Activated CD8-positive, alpha-beta memory T cell treated with anti-CD3 and anti-CD28 coated beads, Interleukin-2, amount 10 ng/mL, durations not matched to agents 7 days and 5 days (primary cell): ENCODE measurements at regions not wholly inside any gene's neighbourhood (a gene's known extent, or its start where the extent isn't known, plus 50 kb on each side); places are given as distances from the start of the nearest gene placed in this dataset.
"Not testable (repeated sequence)": the region's sequence is repeated elsewhere in the genome, so short reads cannot be mapped to it uniquely, and the experiment has no call there.

ENCODE experiments used
- ATAC-seq: fragments of 150-1000 bp; cut with Tn5 transposase; one replicate; pipeline ENCODE4 v1.10.0; 2021; ENCODE audit warnings: moderate library complexity
- CTCF ChIA-PET: fragments of 350-600 bp; sonication (Branson Sonifier 250); formaldehyde crosslinking; loops from one replicate; lab custom pipeline; 2021; ENCODE audit warnings: antibody characterized with exemption; lab: Charles Lee
- DNase-seq: peaks from one replicate; pipeline ENCODE4 v3.0.0-alpha.2; 2020
- H3K27ac Mint-ChIP-seq: one replicate; pipeline ENCODE4 v1.8.0; 2021; ENCODE audit warnings: mild to moderate bottlenecking, mixed read lengths
- H3K27me3 Mint-ChIP-seq: one replicate; pipeline ENCODE4 v1.8.0; 2021; ENCODE audit warnings: mixed read lengths
- H3K36me3 Mint-ChIP-seq: one replicate; pipeline ENCODE4 v1.8.0; 2021; ENCODE audit warnings: mild to moderate bottlenecking, mixed read lengths
- H3K4me1 Mint-ChIP-seq: one replicate; pipeline ENCODE4 v1.8.0; 2021; ENCODE audit warnings: mixed read lengths
- H3K4me3 Mint-ChIP-seq: one replicate; pipeline ENCODE4 v1.8.0; 2021; ENCODE audit warnings: mild to moderate bottlenecking, moderate library complexity, mixed read lengths
- H3K9me3 Mint-ChIP-seq: one replicate; pipeline ENCODE4 v1.8.0; 2022; ENCODE audit warnings: low read depth, mixed read lengths

DNA sequence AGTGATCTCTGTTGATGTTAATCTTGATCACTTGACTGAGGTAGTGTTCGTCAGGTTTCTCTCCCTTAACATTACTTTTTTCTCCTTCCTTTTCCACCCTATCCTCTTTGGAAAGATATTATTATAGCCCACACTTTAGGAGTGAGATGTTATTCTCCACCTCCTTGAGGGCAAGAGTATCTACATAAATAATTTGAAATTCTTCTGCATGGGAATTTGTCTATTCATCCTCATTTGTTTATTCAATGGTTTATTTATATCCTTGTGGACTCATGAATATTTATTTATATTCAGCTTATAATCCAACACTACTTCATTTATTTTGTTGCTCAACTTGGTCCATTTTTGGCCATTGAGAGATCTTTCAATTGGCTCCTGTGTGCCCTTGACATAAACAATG is 750.4 kb downstream of the EPHA4 start:
- Mint-ChIP-seq H3K4me3 (no peak overlapping the region), H3K27me3 (no peaks in the 10 kb centered on the region), H3K27ac (no peak overlapping the region), H3K36me3 (no peaks in the 10 kb centered on the region), H3K4me1 (no peaks in the 10 kb centered on the region), H3K9me3 (no peaks in the 10 kb centered on the region)
- CTCF ChIA-PET: no interaction called here
- DNase-seq (no peak), ATAC-seq (no peak)

- H3K9me3 Mint-ChIP-seq, H3K27ac Mint-ChIP-seq, H3K4me3 Mint-ChIP-seq, DNase-seq, H3K4me1 Mint-ChIP-seq, H3K27me3 Mint-ChIP-seq, ATAC-seq, CTCF ChIA-PET, H3K36me3 Mint-ChIP-seq: not testable (repeated sequence)
Measured at GRCh38 chr2:220823590-220823989, 748.5 kb downstream of the EPHA4 start.

GRCh38 chr2:220833446-220833845 is 738.7 kb downstream of the EPHA4 start:
- H3K4me3 Mint-ChIP-seq: no peak overlapping the region
- H3K9me3 Mint-ChIP-seq: no peaks in the 10 kb centered on the region
- H3K4me1 Mint-ChIP-seq: no peaks in the 10 kb centered on the region
- DNase-seq (no peak), ATAC-seq (no peak)
- H3K27me3 Mint-ChIP-seq: no peaks in the 10 kb centered on the region
- H3K36me3 Mint-ChIP-seq: no peaks in the 10 kb centered on the region
- no peak overlapping the region for H3K27ac Mint-ChIP-seq
- CTCF ChIA-PET: no interaction called here

GRCh38 chr2:220835583-220835982 is 736.5 kb downstream of the EPHA4 start:
- ATAC-seq (no peak), DNase-seq (no peak)
- no peaks in the 10 kb centered on the region for H3K4me1 Mint-ChIP-seq
- no peak overlapping the region for H3K4me3 Mint-ChIP-seq
- CTCF ChIA-PET: no interaction called here
- no peaks in the 10 kb centered on the region for H3K36me3 Mint-ChIP-seq
- H3K27me3 Mint-ChIP-seq: no peaks in the 10 kb centered on the region
- H3K9me3 Mint-ChIP-seq: no peaks in the 10 kb centered on the region
- H3K27ac Mint-ChIP-seq: no peak overlapping the region

GRCh38 chr2:220837226-220837625 is 734.9 kb downstream of the EPHA4 start:
- Mint-ChIP-seq H3K9me3 (no peaks in the 10 kb centered on the region), H3K4me3 (no peak overlapping the region), H3K4me1 (no peaks in the 10 kb centered on the region), H3K27me3 (no peaks in the 10 kb centered on the region), H3K36me3 (no peaks in the 10 kb centered on the region), H3K27ac (no peak overlapping the region)
- no peak for ATAC-seq
- DNase-seq: no peak
- CTCF ChIA-PET: no interaction called here

- no peak for DNase-seq
- no peaks in the 10 kb centered on the region for H3K27me3 Mint-ChIP-seq
- no peak overlapping the region for H3K27ac Mint-ChIP-seq
- H3K4me3 Mint-ChIP-seq: no peak overlapping the region
- no peaks in the 10 kb centered on the region for H3K9me3 Mint-ChIP-seq
- no peaks in the 10 kb centered on the region for H3K4me1 Mint-ChIP-seq
- no peaks in the 10 kb centered on the region for H3K36me3 Mint-ChIP-seq
- CTCF ChIA-PET: no interaction called here
- ATAC-seq: no peak
Measured at GRCh38 chr2:220842901-220843665, 729.0 kb downstream of the EPHA4 start.

DNA sequence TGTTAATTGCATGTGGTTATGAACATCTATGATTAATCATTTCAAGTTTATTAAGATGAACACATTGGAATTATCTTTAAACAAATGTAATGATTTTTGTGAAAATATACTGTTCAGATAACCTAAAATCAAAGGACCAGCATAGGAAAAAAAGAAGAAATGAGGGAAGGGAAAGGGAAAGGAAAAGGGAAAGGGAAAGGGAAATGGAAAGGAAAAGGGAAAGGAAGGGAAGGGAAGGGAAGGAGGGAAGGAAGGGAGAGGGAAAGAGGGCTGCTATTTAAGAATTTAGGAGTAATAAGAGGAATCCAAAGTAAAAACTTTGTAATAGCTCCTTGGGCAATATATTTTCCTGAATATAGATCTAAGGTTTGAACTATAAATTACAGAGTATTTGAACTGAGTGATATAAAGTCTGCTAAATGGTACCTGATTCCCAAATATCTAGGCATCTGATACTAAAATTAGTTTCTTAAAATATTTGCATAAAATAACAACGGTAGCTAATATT is 726.3 kb downstream of the EPHA4 start:
- Mint-ChIP-seq H3K4me3 (no peak overlapping the region), H3K27me3 (no peaks in the 10 kb centered on the region), H3K4me1 (no peaks in the 10 kb centered on the region), H3K9me3 (no peaks in the 10 kb centered on the region), H3K36me3 (no peaks in the 10 kb centered on the region), H3K27ac (no peak overlapping the region)
- no peak for DNase-seq
- CTCF ChIA-PET: no interaction called here
- no peak for ATAC-seq

DNA sequence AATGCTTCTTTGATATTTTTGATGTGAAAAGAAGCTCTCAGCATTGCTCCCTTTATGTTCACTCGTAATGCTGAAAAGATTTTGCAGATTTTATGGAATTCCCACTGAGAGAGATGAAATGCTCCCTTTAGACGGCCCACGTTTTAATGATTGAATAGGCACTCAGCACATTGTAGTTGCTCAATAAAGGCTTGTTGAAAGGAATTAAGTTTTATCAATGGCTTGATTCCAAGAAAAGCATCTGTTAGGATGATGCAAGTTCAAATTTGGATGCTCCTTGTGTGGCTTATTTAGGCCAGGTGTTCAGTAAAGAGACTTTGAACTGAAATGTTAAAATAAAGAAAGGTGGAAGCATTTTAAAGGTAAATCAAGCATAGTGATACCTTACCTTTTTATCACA is 725.1 kb downstream of the EPHA4 start:
- DNase-seq: no peak
- H3K4me3 Mint-ChIP-seq: no peak overlapping the region
- CTCF ChIA-PET: no interaction called here
- no peaks in the 10 kb centered on the region for H3K9me3 Mint-ChIP-seq
- no peaks in the 10 kb centered on the region for H3K27me3 Mint-ChIP-seq
- no peak for ATAC-seq
- H3K27ac Mint-ChIP-seq: no peak overlapping the region
- H3K36me3 Mint-ChIP-seq: no peaks in the 10 kb centered on the region
- H3K4me1 Mint-ChIP-seq: no peaks in the 10 kb centered on the region

GRCh38 chr2:220847589-220847988 is 724.5 kb downstream of the EPHA4 start:
- no peaks in the 10 kb centered on the region for H3K9me3 Mint-ChIP-seq
- no peaks in the 10 kb centered on the region for H3K27me3 Mint-ChIP-seq
- no peaks in the 10 kb centered on the region for H3K36me3 Mint-ChIP-seq
- H3K27ac Mint-ChIP-seq: no peak overlapping the region
- H3K4me1 Mint-ChIP-seq: no peaks in the 10 kb centered on the region
- no peak for ATAC-seq
- CTCF ChIA-PET: no interaction called here
- DNase-seq: no peak
- H3K4me3 Mint-ChIP-seq: no peak overlapping the region

DNA sequence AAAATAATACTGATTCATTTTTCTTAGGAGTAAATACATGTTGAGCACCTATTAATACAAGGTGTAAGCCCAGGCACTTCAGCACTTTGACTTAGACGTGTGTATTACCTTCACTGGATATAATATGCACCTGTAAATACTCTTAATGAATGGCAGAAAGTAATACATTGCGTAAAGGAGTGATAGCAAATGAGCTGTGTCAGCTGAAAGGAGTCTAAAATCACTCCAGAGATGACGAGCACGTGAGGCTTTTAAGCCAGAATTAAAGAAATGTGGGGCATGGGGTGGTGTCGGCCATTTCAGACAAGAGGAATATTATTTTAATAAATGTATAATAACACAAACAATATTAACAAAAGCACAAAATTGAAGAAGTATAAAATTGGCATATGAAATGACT is 722.7 kb downstream of the EPHA4 start:
- Mint-ChIP-seq H3K4me1 (no peaks in the 10 kb centered on the region), H3K36me3 (no peaks in the 10 kb centered on the region), H3K27ac (no peak overlapping the region), H3K27me3 (no peaks in the 10 kb centered on the region), H3K9me3 (no peaks in the 10 kb centered on the region), H3K4me3 (no peak overlapping the region)
- CTCF ChIA-PET: no interaction called here
- no peak for ATAC-seq
- no peak for DNase-seq

GRCh38 chr2:220850116-220850515 is 722.0 kb downstream of the EPHA4 start:
- Mint-ChIP-seq H3K9me3 (no peaks in the 10 kb centered on the region), H3K27me3 (no peaks in the 10 kb centered on the region), H3K36me3 (no peaks in the 10 kb centered on the region), H3K4me1 (no peaks in the 10 kb centered on the region), H3K4me3 (no peak overlapping the region), H3K27ac (no peak overlapping the region)
- no peak for DNase-seq
- ATAC-seq: no peak
- CTCF ChIA-PET: no interaction called here

- Mint-ChIP-seq H3K4me3 (no peak overlapping the region), H3K36me3 (no peaks in the 10 kb centered on the region), H3K4me1 (no peaks in the 10 kb centered on the region), H3K27me3 (no peaks in the 10 kb centered on the region), H3K27ac (no peak overlapping the region), H3K9me3 (no peaks in the 10 kb centered on the region)
- CTCF ChIA-PET: no interaction called here
- ATAC-seq (no peak), DNase-seq (no peak)
Measured at GRCh38 chr2:220855296-220855695, 716.8 kb downstream of the EPHA4 start.

GRCh38 chr2:220856486-220856885 is 715.6 kb downstream of the EPHA4 start:
- no peak for DNase-seq
- Mint-ChIP-seq H3K9me3 (peaks cover under 1% of the 10 kb centered on the region), H3K4me3 (no peak overlapping the region), H3K36me3 (no peaks in the 10 kb centered on the region), H3K27ac (no peak overlapping the region), H3K4me1 (no peaks in the 10 kb centered on the region), H3K27me3 (no peaks in the 10 kb centered on the region)
- no peak for ATAC-seq
- CTCF ChIA-PET: no interaction called here

DNA sequence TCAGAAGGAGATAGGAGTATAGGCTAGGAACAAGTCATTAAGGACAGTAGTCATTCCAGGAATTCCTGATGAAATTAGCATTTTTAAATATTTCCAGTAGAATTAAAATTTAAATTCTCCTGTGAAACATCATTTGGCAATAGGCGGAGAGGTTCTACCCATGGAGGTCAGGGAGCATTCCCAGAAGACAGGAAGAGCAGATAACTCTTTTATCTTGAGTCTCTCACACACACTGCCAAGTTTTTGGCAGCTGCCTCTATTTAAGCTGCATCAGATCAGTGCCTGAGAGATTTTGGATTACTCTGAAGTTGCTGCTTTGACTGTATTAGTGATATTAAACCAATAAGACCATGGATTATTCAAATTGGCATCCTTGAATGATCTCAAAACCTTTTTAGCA is 714.7 kb downstream of the EPHA4 start:
- no peak for DNase-seq
- Mint-ChIP-seq H3K27ac (no peak overlapping the region), H3K9me3 (peaks cover 2% of the 10 kb centered on the region), H3K4me1 (no peaks in the 10 kb centered on the region), H3K27me3 (no peaks in the 10 kb centered on the region), H3K36me3 (no peaks in the 10 kb centered on the region), H3K4me3 (no peak overlapping the region)
- ATAC-seq: no peak
- CTCF ChIA-PET: no interaction called here
